Endothelial cell of umbilical vein (primary cell): ENCODE measurements at regions not wholly inside any gene's neighbourhood (a gene's known extent, or its start where the extent isn't known, plus 50 kb on each side); places are given as distances from the start of the nearest gene placed in this dataset.

Experiments used
- BruUV-seq: library from RNA; stranded (reverse); fragments of 400-500 nt; replicated peaks from 2 replicates; lab custom pipeline; 2021; lab: Mats Ljungman, UMichigan
- CTCF ChIA-PET: fragments of 300-600, 350-600 bp; sonication (Branson Sonifier 250); formaldehyde crosslinking; loops from one replicate; lab custom pipeline; 2021; ENCODE audit warnings: antibody characterized with exemption, inconsistent platforms; lab: Charles Lee
- POLR2A ChIA-PET: fragments of 300-600, 350-600 bp; sonication (Branson Sonifier 250); formaldehyde crosslinking; loops from one replicate; lab custom pipeline; 2021; ENCODE audit warnings: antibody characterized with exemption, inconsistent platforms; lab: Charles Lee
- DNase-seq: peaks from one replicate; pipeline ENCODE4 v3.0.0-alpha.2; 2011; ENCODE audit warnings: low read depth, low spot score
- FAIRE-seq: peaks from 2 replicates; lab custom pipeline; 2011; peaks lifted over from hg19 to GRCh38; lab: Jason Lieb, UNC
- H2AFZ ChIP-seq: 2 replicates; pipeline ENCODE4 v1.6.0; 2012; ENCODE audit warnings: low read depth, low read length, control low read depth, inconsistent platforms
- H3K27ac ChIP-seq: 2 replicates; pipeline ENCODE4 v1.5.1; 2011; ENCODE audit warnings: low read depth, mild to moderate bottlenecking, control low read depth, low read length, moderate library complexity; ENCODE audit not compliant: insufficient read depth
- H3K27me3 ChIP-seq, 2 experiments: 2 replicates each; pipeline versions ENCODE4 v1.6.0 to v1.6.1; 2011; ENCODE audit warnings: low read length in 2 of 2, mixed read lengths in 1 of 2; ENCODE audit not compliant: control insufficient read depth in 2 of 2, insufficient read depth in 2 of 2
- H3K36me3 ChIP-seq, 2 experiments: 2 replicates in 1 of 2; 3 replicates in 1 of 2; pipeline ENCODE4 v1.5.1; 2011; ENCODE audit warnings: low read length in 2 of 2, mild to moderate bottlenecking in 1 of 2, moderate library complexity in 1 of 2; ENCODE audit not compliant: control insufficient read depth in 2 of 2, insufficient read depth in 2 of 2; ENCODE audit errors: extremely low read depth in 1 of 2
- H3K4me1 ChIP-seq: 3 replicates; pipeline ENCODE4 v1.5.1; 2011; ENCODE audit warnings: mild to moderate bottlenecking, low read length; ENCODE audit not compliant: control insufficient read depth, insufficient read depth; ENCODE audit errors: extremely low read depth
- H3K4me2 ChIP-seq: 2 replicates; pipeline ENCODE4 v1.6.1; 2011; ENCODE audit warnings: low read length, control low read depth, mixed read lengths; ENCODE audit not compliant: insufficient read depth
- H3K4me3 ChIP-seq, 3 experiments: fragments of 200-600 bp in 1 of 3; sonication (generic), shearing (Covaris generic) in 1 of 3; replicated peaks in 1 of 3; 2 replicates each; pipeline ENCODE4 v1.5.1; 2011 to 2016; ENCODE audit warnings: control low read depth in 3 of 3, low read length in 3 of 3, mild to moderate bottlenecking in 2 of 3, inconsistent platforms in 1 of 3, low read depth in 1 of 3, moderate library complexity in 1 of 3; ENCODE audit not compliant: insufficient read depth in 1 of 3
- H3K79me2 ChIP-seq: 2 replicates; pipeline ENCODE4 v1.6.0; 2012; ENCODE audit warnings: low read length, inconsistent platforms; ENCODE audit not compliant: control insufficient read depth, insufficient read depth
- H3K9ac ChIP-seq: replicated peaks from 2 replicates; pipeline ENCODE3; 2011; ENCODE audit warnings: low read length, control low read depth; ENCODE audit not compliant: insufficient read depth; ENCODE audit errors: extremely low read depth
- H3K9me1 ChIP-seq: replicated peaks from 3 replicates; pipeline ENCODE4 v1.6.0; 2011; ENCODE audit warnings: mild to moderate bottlenecking, low read length; ENCODE audit not compliant: control insufficient read depth, insufficient read depth; ENCODE audit errors: extremely low read depth
- H3K9me3 ChIP-seq: replicated peaks from 2 replicates; pipeline ENCODE4 v1.5.1; 2012; ENCODE audit warnings: low read length, inconsistent platforms; ENCODE audit not compliant: control insufficient read depth, insufficient read depth
- H4K20me1 ChIP-seq: replicated peaks from 2 replicates; pipeline ENCODE3; 2011; ENCODE audit warnings: mild to moderate bottlenecking, low read length; ENCODE audit not compliant: control insufficient read depth, insufficient read depth; ENCODE audit errors: extremely low read depth
- EZH2 ChIP-seq: IDR thresholded peaks from 2 replicates; pipeline ENCODE4 v1.6.1; 2012; ENCODE audit warnings: borderline replicate concordance, low read depth, mild to moderate bottlenecking, moderate library complexity, low read length, inconsistent platforms; ENCODE audit not compliant: severe bottlenecking
- FOS ChIP-seq: IDR thresholded peaks from 2 replicates; pipeline ENCODE4 v1.6.1; 2011; ENCODE audit warnings: mild to moderate bottlenecking, low read length, moderate library complexity, borderline replicate concordance; ENCODE audit not compliant: insufficient read depth
- GATA2 ChIP-seq: IDR thresholded peaks from 2 replicates; pipeline ENCODE4 v1.7.0; 2011; ENCODE audit warnings: low read depth, mild to moderate bottlenecking, moderate library complexity, mixed read lengths, low read length; ENCODE audit not compliant: insufficient read length, insufficient read depth
- JUN ChIP-seq: IDR thresholded peaks from 2 replicates; pipeline ENCODE4 v1.6.1; 2011; ENCODE audit warnings: borderline replicate concordance, low read depth; ENCODE audit not compliant: insufficient read length, insufficient read depth
- MYC ChIP-seq: IDR thresholded peaks from one replicate; pipeline ENCODE4 v1.6.1; 2011; ENCODE audit warnings: mild to moderate bottlenecking, low read depth, low read length
- POLR2A ChIP-seq: IDR thresholded peaks from 2 replicates; pipeline ENCODE4 v1.6.1; 2012; ENCODE audit warnings: low read depth, mild to moderate bottlenecking, control low read depth, low read length
- POLR2AphosphoS5 ChIP-seq: IDR thresholded peaks from 2 replicates; pipeline ENCODE4 v1.6.1; 2012; ENCODE audit warnings: low read depth, mild to moderate bottlenecking, control low read depth, low read length, moderate library complexity; ENCODE audit not compliant: insufficient read depth
- dilution Hi-C: fragments of 300-500 bp; cut with MboI; formaldehyde crosslinking; loops from one replicate; pipeline ENCODE4 v1.15.0; 2019; ENCODE audit warnings: low sequenced_read_pairs; ENCODE audit not compliant: extremely low pct_ligation_motif_present
- intact Hi-C: fragments of 100-400 bp; cut with micrococcal nuclease; formaldehyde crosslinking; loops from one replicate; pipeline ENCODE4 v1.10.0; 2022
- TF ChIP-seq, protein P1 (sequence below), 2 donors: IDR thresholded peaks; 1 replicate in 1 of 2; 2 replicates in 1 of 2; pipeline ENCODE4 v1.5.1; 2011; ENCODE audit warnings: low read length in 2 of 2, mild to moderate bottlenecking in 2 of 2, moderate library complexity in 2 of 2, control low read depth in 1 of 2, inconsistent platforms in 1 of 2, low read depth in 1 of 2; ENCODE audit not compliant: insufficient read depth in 1 of 2; ENCODE audit errors: extremely low read depth in 1 of 2
- TF ChIP-seq, protein P2 (sequence below): IDR thresholded peaks from 2 replicates; pipeline ENCODE4 v1.6.1; 2011; ENCODE audit not compliant: insufficient read depth, insufficient read length

DNA sequence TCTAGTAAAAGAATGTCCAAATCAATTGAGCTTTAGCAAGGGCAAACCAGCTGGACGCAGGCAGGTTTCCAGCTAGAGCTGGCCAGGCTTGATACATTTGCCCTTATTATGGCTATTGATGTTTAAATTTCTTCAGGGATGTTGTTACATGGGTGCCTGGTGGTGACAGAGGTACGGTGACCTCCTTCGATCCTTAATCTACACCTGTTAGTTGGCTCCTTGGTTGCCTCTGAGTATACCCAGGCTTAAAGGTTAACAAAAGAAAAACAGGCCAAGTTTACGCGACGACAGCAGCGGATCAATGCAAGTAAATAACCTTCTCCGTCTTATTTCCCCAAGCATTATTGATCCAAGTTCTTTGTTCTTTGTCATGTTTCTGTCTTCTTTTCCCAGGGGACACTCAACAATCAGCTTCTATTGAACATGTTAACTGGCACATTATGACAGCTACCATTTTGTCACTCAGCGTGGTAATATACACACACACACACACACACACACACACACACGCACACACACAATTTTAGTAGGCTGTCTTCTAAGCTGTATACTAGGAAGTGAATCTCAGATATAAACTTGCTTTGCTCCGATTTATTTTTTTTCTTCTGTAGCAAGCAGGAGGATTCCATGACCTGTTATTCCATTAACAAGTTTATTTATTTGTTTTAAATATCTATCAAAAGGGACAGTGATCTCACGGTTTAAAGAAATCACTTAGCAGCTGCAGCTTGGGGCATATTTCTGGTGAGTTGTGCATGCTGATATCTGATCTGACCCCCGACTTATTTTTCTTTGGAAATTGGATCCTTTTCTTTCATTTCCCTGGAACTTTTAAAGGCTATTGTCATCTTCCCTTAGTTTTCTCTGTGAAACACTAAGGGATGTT lies 844.7 kb downstream of the MCTP2 start:
- H3K36me3 ChIP-seq: no peaks in the 10 kb centered on the region
- H3K27ac ChIP-seq: no peak overlapping the region
- no TSS peak for BruUV-seq
- H4K20me1 ChIP-seq: no peaks in the 10 kb centered on the region
- H3K9me3 ChIP-seq: no peaks in the 10 kb centered on the region
- H3K4me3 ChIP-seq: no peak overlapping the region
- H2AFZ ChIP-seq: no peak overlapping the region
- H3K79me2 ChIP-seq: no peaks in the 10 kb centered on the region
- H3K4me1 ChIP-seq: no peaks in the 10 kb centered on the region
- no peak for DNase-seq
- H3K27me3 ChIP-seq: no peaks in the 10 kb centered on the region
- TF ChIP-seq JUN: no peak
- no peak for TF ChIP-seq POLR2A
- TF ChIP-seq, protein P1, sequence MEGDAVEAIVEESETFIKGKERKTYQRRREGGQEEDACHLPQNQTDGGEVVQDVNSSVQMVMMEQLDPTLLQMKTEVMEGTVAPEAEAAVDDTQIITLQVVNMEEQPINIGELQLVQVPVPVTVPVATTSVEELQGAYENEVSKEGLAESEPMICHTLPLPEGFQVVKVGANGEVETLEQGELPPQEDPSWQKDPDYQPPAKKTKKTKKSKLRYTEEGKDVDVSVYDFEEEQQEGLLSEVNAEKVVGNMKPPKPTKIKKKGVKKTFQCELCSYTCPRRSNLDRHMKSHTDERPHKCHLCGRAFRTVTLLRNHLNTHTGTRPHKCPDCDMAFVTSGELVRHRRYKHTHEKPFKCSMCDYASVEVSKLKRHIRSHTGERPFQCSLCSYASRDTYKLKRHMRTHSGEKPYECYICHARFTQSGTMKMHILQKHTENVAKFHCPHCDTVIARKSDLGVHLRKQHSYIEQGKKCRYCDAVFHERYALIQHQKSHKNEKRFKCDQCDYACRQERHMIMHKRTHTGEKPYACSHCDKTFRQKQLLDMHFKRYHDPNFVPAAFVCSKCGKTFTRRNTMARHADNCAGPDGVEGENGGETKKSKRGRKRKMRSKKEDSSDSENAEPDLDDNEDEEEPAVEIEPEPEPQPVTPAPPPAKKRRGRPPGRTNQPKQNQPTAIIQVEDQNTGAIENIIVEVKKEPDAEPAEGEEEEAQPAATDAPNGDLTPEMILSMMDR (IDR thresholded peaks at IDR 0.05; ENCODE audit: extremely low read depth in 1 of 2, insufficient read depth in 1 of 2, low read depth in 1 of 2, low read length in 2 of 2): no peak
- no peak for TF ChIP-seq GATA2
- no peak for TF ChIP-seq EZH2
- no peak for TF ChIP-seq MYC
- TF ChIP-seq, protein P2, sequence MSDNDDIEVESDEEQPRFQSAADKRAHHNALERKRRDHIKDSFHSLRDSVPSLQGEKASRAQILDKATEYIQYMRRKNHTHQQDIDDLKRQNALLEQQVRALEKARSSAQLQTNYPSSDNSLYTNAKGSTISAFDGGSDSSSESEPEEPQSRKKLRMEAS: no peak
- no peak for TF ChIP-seq POLR2AphosphoS5
- no peak for TF ChIP-seq FOS
- CTCF ChIA-PET: interaction anchor here (1.0 to 1.5 kb wide), 3 partner anchors 15 to 26 kb away, joined by 3 to 5 read pairs (median 4); no protein-coding TSS in a partner anchor
- FAIRE-seq: no peak
- no peaks in the 10 kb centered on the region for H3K9me1 ChIP-seq
- POLR2A ChIA-PET: no interaction called here
- no peak overlapping the region for H3K9ac ChIP-seq
- no peak overlapping the region for H3K4me2 ChIP-seq
- intact Hi-C loops: no loop called here
- dilution Hi-C loops: no loop called here
